ENCODE measurements at regions not wholly inside any gene's neighbourhood (a gene's known extent, or its start where the extent isn't known, plus 50 kb on each side); places are given as distances from the start of the nearest gene placed in this dataset.

- in situ Hi-C loops (cut with HindIII; ENCODE audit: low sequenced_read_pairs), result no loop called here
These were observed 152.2 kb upstream of the IRX2 start for GRCh38 chr5:2903451-2904395.

- in situ Hi-C loops (cut with HindIII; ENCODE audit: low sequenced_read_pairs), result no loop called here
These were observed 151.3 kb upstream of the IRX2 start for GRCh38 chr5:2902742-2903297.

GRCh38 chr5:2902186-2902585 is 150.7 kb upstream of the IRX2 start:
- in situ Hi-C loops (cut with HindIII; ENCODE audit: low sequenced_read_pairs), result no loop called here

GRCh38 chr5:2901511-2901910 is 150.0 kb upstream of the IRX2 start:
- in situ Hi-C loops (cut with HindIII; ENCODE audit: low sequenced_read_pairs), result no loop called here

GRCh38 chr5:2901096-2901495 is 149.6 kb upstream of the IRX2 start:
- in situ Hi-C loops (cut with HindIII; ENCODE audit: low sequenced_read_pairs), result no loop called here

GRCh38 chr5:2900360-2900759 is 148.9 kb upstream of the IRX2 start:
- in situ Hi-C loops (cut with HindIII; ENCODE audit: low sequenced_read_pairs), result no loop called here

- in situ Hi-C loops (cut with HindIII; ENCODE audit: low sequenced_read_pairs), result no loop called here
These were observed 147.8 kb upstream of the IRX2 start for GRCh38 chr5:2899311-2899710.

GRCh38 chr5:2898661-2899060 is 147.2 kb upstream of the IRX2 start:
- in situ Hi-C loops (cut with HindIII; ENCODE audit: low sequenced_read_pairs), result no loop called here

GRCh38 chr5:2897276-2897961 is 145.9 kb upstream of the IRX2 start:
- in situ Hi-C loops (cut with HindIII; ENCODE audit: low sequenced_read_pairs), result no loop called here

GRCh38 chr5:2896371-2897275 is 145.1 kb upstream of the IRX2 start:
- in situ Hi-C loops (cut with HindIII; ENCODE audit: low sequenced_read_pairs), result no loop called here

- in situ Hi-C loops (cut with HindIII; ENCODE audit: low sequenced_read_pairs), result no loop called here
These were observed 144.4 kb upstream of the IRX2 start for GRCh38 chr5:2895876-2896275.

GRCh38 chr5:2895196-2895595 is 143.7 kb upstream of the IRX2 start:
- in situ Hi-C loops (cut with HindIII; ENCODE audit: low sequenced_read_pairs), result no loop called here

- in situ Hi-C loops (cut with HindIII; ENCODE audit: low sequenced_read_pairs), result no loop called here
These were observed 143.3 kb upstream of the IRX2 start for GRCh38 chr5:2894736-2895135.

GRCh38 chr5:2894316-2894715 is 142.8 kb upstream of the IRX2 start:
- in situ Hi-C loops (cut with HindIII; ENCODE audit: low sequenced_read_pairs), result no loop called here

GRCh38 chr5:2892466-2893000 is 141.1 kb upstream of the IRX2 start:
- in situ Hi-C loops (cut with HindIII; ENCODE audit: low sequenced_read_pairs), result no loop called here

- in situ Hi-C loops (cut with HindIII; ENCODE audit: low sequenced_read_pairs), result no loop called here
These were observed 140.3 kb upstream of the IRX2 start for GRCh38 chr5:2891781-2892180.

- in situ Hi-C loops (cut with HindIII; ENCODE audit: low sequenced_read_pairs), result no loop called here
These were observed 138.5 kb upstream of the IRX2 start for GRCh38 chr5:2890011-2890410.

GRCh38 chr5:2888520-2889060 is 137.1 kb upstream of the IRX2 start:
- in situ Hi-C loops (cut with HindIII; ENCODE audit: low sequenced_read_pairs), result no loop called here

GRCh38 chr5:2887481-2888348 is 136.2 kb upstream of the IRX2 start:
- in situ Hi-C loops (cut with HindIII; ENCODE audit: low sequenced_read_pairs), result no loop called here
